Liver (tissue), 3 donors: ENCODE measurements at regions not wholly inside any gene's neighbourhood (a gene's known extent, or its start where the extent isn't known, plus 50 kb on each side); places are given as distances from the start of the nearest gene placed in this dataset.

ENCODE experiments used
- SP1 ChIP-seq: IDR thresholded peaks from 2 replicates; pipeline ENCODE4 v1.6.1; 2018; ENCODE audit warnings: antibody characterized with exemption, mild to moderate bottlenecking
- TF ChIP-seq, protein P1 (sequence below): fragments of 150-350 bp; IDR thresholded peaks from 2 replicates; pipeline ENCODE4 v1.5.1; 2017; ENCODE audit warnings: improper control_type of control experiment, low read depth, low read length; ENCODE audit not compliant: missing input control
- TF ChIP-seq, protein P2 (sequence below): IDR thresholded peaks from 2 replicates; pipeline ENCODE4 v1.6.1; 2016; ENCODE audit warnings: antibody characterized with exemption, mild to moderate bottlenecking
- donor health status: healthy.
- donor health status: healthy.

- TF ChIP-seq, protein P1, sequence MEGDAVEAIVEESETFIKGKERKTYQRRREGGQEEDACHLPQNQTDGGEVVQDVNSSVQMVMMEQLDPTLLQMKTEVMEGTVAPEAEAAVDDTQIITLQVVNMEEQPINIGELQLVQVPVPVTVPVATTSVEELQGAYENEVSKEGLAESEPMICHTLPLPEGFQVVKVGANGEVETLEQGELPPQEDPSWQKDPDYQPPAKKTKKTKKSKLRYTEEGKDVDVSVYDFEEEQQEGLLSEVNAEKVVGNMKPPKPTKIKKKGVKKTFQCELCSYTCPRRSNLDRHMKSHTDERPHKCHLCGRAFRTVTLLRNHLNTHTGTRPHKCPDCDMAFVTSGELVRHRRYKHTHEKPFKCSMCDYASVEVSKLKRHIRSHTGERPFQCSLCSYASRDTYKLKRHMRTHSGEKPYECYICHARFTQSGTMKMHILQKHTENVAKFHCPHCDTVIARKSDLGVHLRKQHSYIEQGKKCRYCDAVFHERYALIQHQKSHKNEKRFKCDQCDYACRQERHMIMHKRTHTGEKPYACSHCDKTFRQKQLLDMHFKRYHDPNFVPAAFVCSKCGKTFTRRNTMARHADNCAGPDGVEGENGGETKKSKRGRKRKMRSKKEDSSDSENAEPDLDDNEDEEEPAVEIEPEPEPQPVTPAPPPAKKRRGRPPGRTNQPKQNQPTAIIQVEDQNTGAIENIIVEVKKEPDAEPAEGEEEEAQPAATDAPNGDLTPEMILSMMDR, result no peak
- TF ChIP-seq SP1, result peak; percentile 71
- TF ChIP-seq, protein P2, sequence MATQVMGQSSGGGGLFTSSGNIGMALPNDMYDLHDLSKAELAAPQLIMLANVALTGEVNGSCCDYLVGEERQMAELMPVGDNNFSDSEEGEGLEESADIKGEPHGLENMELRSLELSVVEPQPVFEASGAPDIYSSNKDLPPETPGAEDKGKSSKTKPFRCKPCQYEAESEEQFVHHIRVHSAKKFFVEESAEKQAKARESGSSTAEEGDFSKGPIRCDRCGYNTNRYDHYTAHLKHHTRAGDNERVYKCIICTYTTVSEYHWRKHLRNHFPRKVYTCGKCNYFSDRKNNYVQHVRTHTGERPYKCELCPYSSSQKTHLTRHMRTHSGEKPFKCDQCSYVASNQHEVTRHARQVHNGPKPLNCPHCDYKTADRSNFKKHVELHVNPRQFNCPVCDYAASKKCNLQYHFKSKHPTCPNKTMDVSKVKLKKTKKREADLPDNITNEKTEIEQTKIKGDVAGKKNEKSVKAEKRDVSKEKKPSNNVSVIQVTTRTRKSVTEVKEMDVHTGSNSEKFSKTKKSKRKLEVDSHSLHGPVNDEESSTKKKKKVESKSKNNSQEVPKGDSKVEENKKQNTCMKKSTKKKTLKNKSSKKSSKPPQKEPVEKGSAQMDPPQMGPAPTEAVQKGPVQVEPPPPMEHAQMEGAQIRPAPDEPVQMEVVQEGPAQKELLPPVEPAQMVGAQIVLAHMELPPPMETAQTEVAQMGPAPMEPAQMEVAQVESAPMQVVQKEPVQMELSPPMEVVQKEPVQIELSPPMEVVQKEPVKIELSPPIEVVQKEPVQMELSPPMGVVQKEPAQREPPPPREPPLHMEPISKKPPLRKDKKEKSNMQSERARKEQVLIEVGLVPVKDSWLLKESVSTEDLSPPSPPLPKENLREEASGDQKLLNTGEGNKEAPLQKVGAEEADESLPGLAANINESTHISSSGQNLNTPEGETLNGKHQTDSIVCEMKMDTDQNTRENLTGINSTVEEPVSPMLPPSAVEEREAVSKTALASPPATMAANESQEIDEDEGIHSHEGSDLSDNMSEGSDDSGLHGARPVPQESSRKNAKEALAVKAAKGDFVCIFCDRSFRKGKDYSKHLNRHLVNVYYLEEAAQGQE, result peak; percentile 68
Measured at GRCh38 chr15:53297828-53298227, 461.6 kb downstream of the WDR72 start.
